ENCODE measurements at regions not wholly inside any gene's neighbourhood (a gene's known extent, or its start where the extent isn't known, plus 50 kb on each side); places are given as distances from the start of the nearest gene placed in this dataset.
A peak's percentile ranks its signal among the peaks of the same experiment; 100 is the strongest.

DNA sequence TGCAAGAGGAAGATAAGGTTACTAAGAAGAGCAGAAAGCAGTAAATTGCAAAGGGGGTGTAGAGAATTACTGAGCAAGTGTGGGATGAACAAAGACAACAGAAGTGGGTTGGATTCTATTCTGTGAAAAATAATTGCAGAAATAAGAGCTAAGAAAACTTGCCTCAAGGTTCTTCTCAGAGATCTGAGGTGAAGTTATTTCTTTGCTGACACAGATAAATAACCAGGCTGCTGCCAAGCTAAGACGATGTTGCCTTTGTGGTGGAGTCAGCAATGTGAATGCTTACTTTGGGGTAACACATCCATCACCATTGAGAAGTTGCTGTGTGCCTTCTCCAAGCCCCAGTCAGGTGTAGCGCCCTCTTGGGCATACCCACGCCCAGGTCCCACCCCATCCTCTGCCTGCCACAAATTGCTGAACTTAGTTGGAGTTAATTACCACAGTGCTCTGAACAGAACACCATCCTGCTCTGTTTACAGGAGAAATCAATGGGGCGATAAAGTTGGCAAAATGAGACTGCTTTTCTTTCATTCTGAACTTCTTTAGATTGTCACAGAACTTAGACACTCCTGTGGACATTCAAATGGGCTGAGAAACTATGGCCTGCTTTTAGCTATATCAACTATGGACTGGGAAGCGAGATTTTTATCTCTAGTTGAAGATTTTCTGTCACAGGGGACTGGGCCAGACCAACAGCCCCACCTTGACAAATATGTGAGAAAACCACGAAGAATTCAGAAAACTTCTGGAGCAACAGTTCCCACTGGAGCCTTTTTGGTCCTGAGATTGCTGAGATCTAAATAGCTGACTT, 283.6 kb downstream of the TMX3 start:
- H3K4me3 Mint-ChIP-seq (ENCODE audit: unreplicated experiment) = no peak overlapping the region
- DNase-seq (ENCODE audit: extremely low spot score, unreplicated experiment) = no peak
- TF ChIP-seq, protein P1, sequence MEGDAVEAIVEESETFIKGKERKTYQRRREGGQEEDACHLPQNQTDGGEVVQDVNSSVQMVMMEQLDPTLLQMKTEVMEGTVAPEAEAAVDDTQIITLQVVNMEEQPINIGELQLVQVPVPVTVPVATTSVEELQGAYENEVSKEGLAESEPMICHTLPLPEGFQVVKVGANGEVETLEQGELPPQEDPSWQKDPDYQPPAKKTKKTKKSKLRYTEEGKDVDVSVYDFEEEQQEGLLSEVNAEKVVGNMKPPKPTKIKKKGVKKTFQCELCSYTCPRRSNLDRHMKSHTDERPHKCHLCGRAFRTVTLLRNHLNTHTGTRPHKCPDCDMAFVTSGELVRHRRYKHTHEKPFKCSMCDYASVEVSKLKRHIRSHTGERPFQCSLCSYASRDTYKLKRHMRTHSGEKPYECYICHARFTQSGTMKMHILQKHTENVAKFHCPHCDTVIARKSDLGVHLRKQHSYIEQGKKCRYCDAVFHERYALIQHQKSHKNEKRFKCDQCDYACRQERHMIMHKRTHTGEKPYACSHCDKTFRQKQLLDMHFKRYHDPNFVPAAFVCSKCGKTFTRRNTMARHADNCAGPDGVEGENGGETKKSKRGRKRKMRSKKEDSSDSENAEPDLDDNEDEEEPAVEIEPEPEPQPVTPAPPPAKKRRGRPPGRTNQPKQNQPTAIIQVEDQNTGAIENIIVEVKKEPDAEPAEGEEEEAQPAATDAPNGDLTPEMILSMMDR (IDR thresholded peaks at IDR 0.05) = no peak
- H3K9me3 Mint-ChIP-seq (ENCODE audit: unreplicated experiment) = peaks cover 7% of the 10 kb centered on the region
- peaks cover 60% of the 10 kb centered on the region for H3K4me1 Mint-ChIP-seq (ENCODE audit: unreplicated experiment)
- no peaks in the 10 kb centered on the region for H3K27me3 Mint-ChIP-seq (ENCODE audit: unreplicated experiment)
- no peaks in the 10 kb centered on the region for H3K36me3 Mint-ChIP-seq (ENCODE audit: unreplicated experiment)
- H3K27ac Mint-ChIP-seq (ENCODE audit: unreplicated experiment) = peak overlapping the region; percentile 35

DNA sequence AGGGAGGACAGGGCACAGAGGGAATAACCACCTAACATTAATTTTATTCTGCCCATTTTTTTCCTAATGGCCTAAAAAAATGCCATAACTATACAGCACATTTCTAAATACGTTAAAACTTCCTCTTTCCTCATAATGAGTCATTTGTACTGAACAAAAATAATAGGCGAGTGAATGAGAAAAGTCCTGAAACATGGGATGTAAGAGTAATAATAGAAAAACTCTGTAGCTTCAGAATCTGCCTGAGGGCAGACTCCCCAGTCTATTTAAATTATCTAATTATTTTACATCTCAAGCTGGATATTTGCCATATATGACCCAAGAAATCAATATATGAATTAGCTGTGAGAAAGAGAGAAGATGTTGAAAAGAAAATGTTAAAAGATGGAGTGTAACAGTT, 285.1 kb downstream of the TMX3 start:
- DNase-seq (ENCODE audit: extremely low spot score, unreplicated experiment) = no peak
- Mint-ChIP-seq H3K4me3 (ENCODE audit: unreplicated experiment) (no peak overlapping the region), H3K27ac (ENCODE audit: unreplicated experiment) (peak overlapping the region; percentile 65), H3K27me3 (ENCODE audit: unreplicated experiment) (no peaks in the 10 kb centered on the region), H3K9me3 (ENCODE audit: unreplicated experiment) (no peaks in the 10 kb centered on the region), H3K36me3 (ENCODE audit: unreplicated experiment) (no peaks in the 10 kb centered on the region), H3K4me1 (ENCODE audit: unreplicated experiment) (peaks cover 59% of the 10 kb centered on the region)
- TF ChIP-seq, protein P1 (IDR thresholded peaks at IDR 0.05) = no peak

DNA sequence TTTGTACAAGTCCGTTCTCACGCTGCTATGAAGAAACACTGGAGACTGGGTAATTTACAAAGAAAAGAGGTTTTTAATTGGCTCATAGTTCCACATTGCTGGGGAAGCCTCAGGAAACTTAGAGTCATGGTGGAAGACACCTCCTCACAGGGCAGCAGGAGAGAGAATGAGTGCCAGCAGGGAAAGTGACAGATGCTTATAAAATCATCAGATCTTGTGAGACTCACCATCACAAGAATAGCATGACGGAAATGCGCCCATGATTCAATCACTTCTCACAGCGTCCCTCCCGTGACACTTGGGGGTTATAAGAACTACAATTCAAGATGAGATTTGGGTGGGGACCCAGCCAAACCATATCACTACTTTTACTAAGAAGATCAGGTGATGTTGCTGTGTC, 285.8 kb downstream of the TMX3 start:
- Mint-ChIP-seq H3K4me3 (ENCODE audit: unreplicated experiment) (no peak overlapping the region), H3K9me3 (ENCODE audit: unreplicated experiment) (no peaks in the 10 kb centered on the region), H3K36me3 (ENCODE audit: unreplicated experiment) (no peaks in the 10 kb centered on the region), H3K27me3 (ENCODE audit: unreplicated experiment) (no peaks in the 10 kb centered on the region), H3K27ac (ENCODE audit: unreplicated experiment) (peak overlapping the region; percentile 15), H3K4me1 (ENCODE audit: unreplicated experiment) (peaks cover 59% of the 10 kb centered on the region)
- no peak for DNase-seq (ENCODE audit: extremely low spot score, unreplicated experiment)
- TF ChIP-seq, protein P1 (IDR thresholded peaks at IDR 0.05) = no peak

DNA sequence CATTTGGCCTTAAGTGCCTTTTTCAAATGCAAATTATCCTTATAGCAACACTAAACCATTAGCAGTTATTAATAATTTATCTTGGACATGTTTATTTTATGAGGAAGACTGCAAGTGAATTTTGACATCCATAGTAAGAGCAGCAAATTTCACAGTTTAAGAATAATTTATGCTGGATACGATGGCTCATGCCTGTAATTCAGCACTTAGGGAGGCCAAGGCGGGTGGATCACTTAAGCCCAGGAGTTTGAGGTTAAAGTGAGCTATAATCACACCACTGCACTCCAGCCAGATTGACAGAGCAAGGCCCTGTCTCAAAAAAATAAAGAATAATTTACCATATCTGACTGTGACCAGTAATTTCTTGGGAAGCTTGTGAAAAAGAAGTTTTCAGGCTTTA, 286.2 kb downstream of the TMX3 start:
- peaks cover 56% of the 10 kb centered on the region for H3K4me1 Mint-ChIP-seq (ENCODE audit: unreplicated experiment)
- no peaks in the 10 kb centered on the region for H3K27me3 Mint-ChIP-seq (ENCODE audit: unreplicated experiment)
- DNase-seq (ENCODE audit: extremely low spot score, unreplicated experiment) = no peak
- H3K27ac Mint-ChIP-seq (ENCODE audit: unreplicated experiment) = peak overlapping the region; percentile 15
- no peaks in the 10 kb centered on the region for H3K36me3 Mint-ChIP-seq (ENCODE audit: unreplicated experiment)
- H3K4me3 Mint-ChIP-seq (ENCODE audit: unreplicated experiment) = no peak overlapping the region
- TF ChIP-seq, protein P1 (IDR thresholded peaks at IDR 0.05) = no peak
- H3K9me3 Mint-ChIP-seq (ENCODE audit: unreplicated experiment) = no peaks in the 10 kb centered on the region

DNA sequence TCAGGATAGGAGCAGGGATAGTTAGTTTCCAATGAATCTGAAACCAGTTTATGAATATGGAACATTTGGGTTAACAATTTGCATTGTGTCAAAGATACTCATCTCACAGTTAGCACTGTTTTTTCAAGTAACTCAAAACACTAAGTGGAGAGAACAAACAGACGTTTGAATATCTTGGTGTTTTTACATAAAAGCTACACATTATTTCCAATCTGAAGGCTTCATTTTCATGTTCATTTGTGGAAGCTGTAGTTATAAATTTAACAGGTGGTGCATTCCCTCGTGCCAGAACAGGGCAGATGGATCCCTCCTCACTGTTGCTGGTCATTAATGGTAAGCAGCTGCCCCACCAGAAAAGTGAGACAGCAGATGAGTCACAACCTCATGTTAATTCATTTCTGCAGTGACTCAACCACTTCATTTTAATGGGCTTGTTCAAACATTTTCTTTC, 286.9 kb downstream of the TMX3 start:
- peaks cover 56% of the 10 kb centered on the region for H3K4me1 Mint-ChIP-seq (ENCODE audit: unreplicated experiment)

More for the DNA sequence above, 286.9 kb downstream of the TMX3 start:
- DNase-seq (ENCODE audit: extremely low spot score, unreplicated experiment) = no peak
- Mint-ChIP-seq H3K9me3 (ENCODE audit: unreplicated experiment) (no peaks in the 10 kb centered on the region), H3K27me3 (ENCODE audit: unreplicated experiment) (no peaks in the 10 kb centered on the region), H3K4me3 (ENCODE audit: unreplicated experiment) (no peak overlapping the region), H3K36me3 (ENCODE audit: unreplicated experiment) (no peaks in the 10 kb centered on the region), H3K27ac (ENCODE audit: unreplicated experiment) (peak overlapping the region; percentile 56)
- TF ChIP-seq, protein P1 (IDR thresholded peaks at IDR 0.05) = no peak
